ENCODE measurements at regions not wholly inside any gene's neighbourhood (a gene's known extent, or its start where the extent isn't known, plus 50 kb on each side); places are given as distances from the start of the nearest gene placed in this dataset.
"Not testable (repeated sequence)": the region's sequence is repeated elsewhere in the genome, so short reads cannot be mapped to it uniquely, and the experiment has no call there.

DNA sequence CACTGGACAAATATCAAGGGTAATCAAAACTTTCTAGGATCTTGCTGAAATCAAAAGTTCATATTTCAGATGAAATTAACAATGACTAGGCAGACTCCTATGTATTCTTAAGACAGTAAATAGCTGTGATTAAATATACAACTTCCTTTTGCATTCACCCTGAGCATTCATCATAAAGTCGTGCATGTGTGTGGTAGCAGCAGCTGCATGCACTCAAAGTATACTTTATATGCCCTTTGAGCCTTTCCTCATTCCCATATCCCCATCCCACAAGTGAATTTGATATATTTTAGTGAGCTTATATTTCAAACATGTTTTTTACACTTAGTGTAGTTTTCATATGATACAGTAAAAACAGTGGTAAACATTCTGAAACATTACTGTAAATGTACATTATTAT is 959.0 kb downstream of the C4orf33 start:
- no peak for DNase-seq (ENCODE audit: insufficient read length, low spot score)
- no peak for TF ChIP-seq PAX5 (IDR thresholded peaks at IDR 0.05; ENCODE audit: insufficient read depth, low read length, severe bottlenecking)
- no peak for TF ChIP-seq TAF1 (IDR thresholded peaks at IDR 0.05; ENCODE audit: low read depth, low read length)
- no peak for TF ChIP-seq POLR2AphosphoS5 (IDR thresholded peaks at IDR 0.05; ENCODE audit: low read depth, low read length)
- no peak for TF ChIP-seq SPI1 (IDR thresholded peaks at IDR 0.05; ENCODE audit: low read depth, low read length)
- TF ChIP-seq POLR2A (IDR thresholded peaks at IDR 0.05; ENCODE audit: low read depth, low read length), result no peak
- TF ChIP-seq POU2F2 (IDR thresholded peaks at IDR 0.05; ENCODE audit: low read depth, low read length), result no peak
- no peak for FAIRE-seq

- DNase-seq (ENCODE audit: insufficient read length, low spot score) (no peak), FAIRE-seq (no peak)
- TF ChIP-seq POU2F2 (IDR thresholded peaks at IDR 0.05; ENCODE audit: low read depth, low read length) (no peak), POLR2A (IDR thresholded peaks at IDR 0.05; ENCODE audit: low read depth, low read length) (no peak), TAF1 (IDR thresholded peaks at IDR 0.05; ENCODE audit: low read depth, low read length) (no peak)
Measured at GRCh38 chr4:130056286-130056685, 960.3 kb downstream of the C4orf33 start.

DNA sequence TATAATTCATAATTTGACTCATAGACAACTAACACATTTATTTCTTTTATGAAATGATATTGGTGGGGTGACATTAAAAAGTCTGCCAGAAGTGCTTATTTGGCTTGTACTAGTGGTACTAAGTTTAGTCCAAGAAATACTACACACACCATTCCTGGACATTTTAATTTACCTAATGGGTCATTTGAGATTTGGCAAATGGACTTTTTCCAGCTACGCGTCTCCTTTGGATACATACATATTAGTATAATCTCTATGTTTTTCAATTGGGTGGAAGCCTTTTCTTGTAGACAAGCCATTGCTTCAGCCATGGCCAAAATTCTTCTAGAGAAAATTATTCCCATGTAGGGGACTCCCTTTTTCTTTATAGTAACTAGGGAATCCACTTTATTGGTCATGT is 968.5 kb downstream of the C4orf33 start:
- no peak for FAIRE-seq
- DNase-seq (ENCODE audit: insufficient read length, low spot score), result no peak
- TF ChIP-seq SPI1 (IDR thresholded peaks at IDR 0.05; ENCODE audit: low read depth, low read length), result no peak
- no peak for TF ChIP-seq POLR2AphosphoS5 (IDR thresholded peaks at IDR 0.05; ENCODE audit: low read depth, low read length)
- TF ChIP-seq TAF1 (IDR thresholded peaks at IDR 0.05; ENCODE audit: low read depth, low read length), result no peak
- no peak for TF ChIP-seq POU2F2 (IDR thresholded peaks at IDR 0.05; ENCODE audit: low read depth, low read length)
- TF ChIP-seq PAX5 (IDR thresholded peaks at IDR 0.05; ENCODE audit: insufficient read depth, low read length, severe bottlenecking), result no peak

DNA sequence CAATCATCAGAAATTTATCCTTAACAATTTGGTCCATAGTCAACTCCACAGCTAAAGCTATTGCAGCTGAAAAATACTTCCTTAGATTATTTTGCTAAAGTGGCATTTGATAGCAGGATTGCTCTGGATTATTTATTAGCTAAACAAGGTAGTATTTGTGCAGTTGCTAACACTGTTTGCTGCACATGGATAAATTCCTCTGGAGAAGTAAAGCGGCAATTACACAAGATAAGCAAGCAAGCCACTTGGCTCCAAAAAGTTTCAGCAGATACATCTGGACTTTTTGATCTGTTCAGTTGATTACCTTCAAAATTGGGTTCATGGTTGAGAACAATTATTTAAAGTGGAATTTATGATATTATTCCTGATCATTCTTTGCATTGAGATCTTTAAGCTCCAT is 971.5 kb downstream of the C4orf33 start:
- TF ChIP-seq PAX5 (IDR thresholded peaks at IDR 0.05; ENCODE audit: insufficient read depth, low read length, severe bottlenecking) (no peak), POLR2A (IDR thresholded peaks at IDR 0.05; ENCODE audit: low read depth, low read length) (no peak), TAF1 (IDR thresholded peaks at IDR 0.05; ENCODE audit: low read depth, low read length) (no peak), SPI1 (IDR thresholded peaks at IDR 0.05; ENCODE audit: low read depth, low read length) (no peak), POU2F2 (IDR thresholded peaks at IDR 0.05; ENCODE audit: low read depth, low read length) (no peak), POLR2AphosphoS5 (IDR thresholded peaks at IDR 0.05; ENCODE audit: low read depth, low read length) (no peak)
- FAIRE-seq (no peak), DNase-seq (ENCODE audit: insufficient read length, low spot score) (no peak)

GRCh38 chr4:130068072-130068471 is 972.1 kb downstream of the C4orf33 start:
- DNase-seq (ENCODE audit: insufficient read length, low spot score) (no peak), FAIRE-seq (no peak)
- no peak for TF ChIP-seq SPI1 (IDR thresholded peaks at IDR 0.05; ENCODE audit: low read depth, low read length)
- no peak for TF ChIP-seq POLR2AphosphoS5 (IDR thresholded peaks at IDR 0.05; ENCODE audit: low read depth, low read length)
- TF ChIP-seq POU2F2 (IDR thresholded peaks at IDR 0.05; ENCODE audit: low read depth, low read length), result no peak
- TF ChIP-seq POLR2A (IDR thresholded peaks at IDR 0.05; ENCODE audit: low read depth, low read length), result no peak
- TF ChIP-seq PAX5 (IDR thresholded peaks at IDR 0.05; ENCODE audit: insufficient read depth, low read length, severe bottlenecking), result no peak
- TF ChIP-seq TAF1 (IDR thresholded peaks at IDR 0.05; ENCODE audit: low read depth, low read length), result no peak

DNA sequence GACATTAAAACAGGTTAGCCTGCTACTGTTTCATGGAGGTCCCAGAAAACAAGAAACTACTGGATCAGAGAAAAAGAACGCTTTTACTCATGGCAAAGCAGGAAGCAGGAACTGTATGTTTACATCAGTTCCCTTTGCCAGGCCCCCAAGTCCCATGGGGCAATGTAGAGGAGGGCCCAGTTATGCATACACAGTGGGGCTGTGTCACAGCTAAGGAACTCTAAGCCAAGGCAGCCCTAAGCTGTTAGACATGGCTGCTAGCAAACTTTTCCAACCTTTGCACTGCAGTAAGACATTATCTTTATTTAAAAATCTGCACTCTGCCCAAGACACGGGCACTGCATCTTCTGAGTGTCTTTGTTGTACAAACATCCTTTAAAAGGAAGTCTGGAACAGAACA is 975.8 kb downstream of the C4orf33 start:
- no peak for DNase-seq (ENCODE audit: insufficient read length, low spot score)
- no peak for FAIRE-seq
- TF ChIP-seq POLR2AphosphoS5 (IDR thresholded peaks at IDR 0.05; ENCODE audit: low read depth, low read length), result no peak
- no peak for TF ChIP-seq POLR2A (IDR thresholded peaks at IDR 0.05; ENCODE audit: low read depth, low read length)
- no peak for TF ChIP-seq PAX5 (IDR thresholded peaks at IDR 0.05; ENCODE audit: insufficient read depth, low read length, severe bottlenecking)
- TF ChIP-seq SPI1 (IDR thresholded peaks at IDR 0.05; ENCODE audit: low read depth, low read length), result no peak
- no peak for TF ChIP-seq POU2F2 (IDR thresholded peaks at IDR 0.05; ENCODE audit: low read depth, low read length)
- TF ChIP-seq TAF1 (IDR thresholded peaks at IDR 0.05; ENCODE audit: low read depth, low read length), result no peak

GRCh38 chr4:130073145-130073790 is 977.3 kb downstream of the C4orf33 start:
- TF ChIP-seq TAF1 (IDR thresholded peaks at IDR 0.05; ENCODE audit: low read depth, low read length) (no peak), POLR2AphosphoS5 (IDR thresholded peaks at IDR 0.05; ENCODE audit: low read depth, low read length) (no peak), POLR2A (IDR thresholded peaks at IDR 0.05; ENCODE audit: low read depth, low read length) (no peak), PAX5 (IDR thresholded peaks at IDR 0.05; ENCODE audit: insufficient read depth, low read length, severe bottlenecking) (no peak), POU2F2 (IDR thresholded peaks at IDR 0.05; ENCODE audit: low read depth, low read length) (no peak), SPI1 (IDR thresholded peaks at IDR 0.05; ENCODE audit: low read depth, low read length) (no peak)
- DNase-seq (ENCODE audit: insufficient read length, low spot score) (no peak), FAIRE-seq (no peak)

DNA sequence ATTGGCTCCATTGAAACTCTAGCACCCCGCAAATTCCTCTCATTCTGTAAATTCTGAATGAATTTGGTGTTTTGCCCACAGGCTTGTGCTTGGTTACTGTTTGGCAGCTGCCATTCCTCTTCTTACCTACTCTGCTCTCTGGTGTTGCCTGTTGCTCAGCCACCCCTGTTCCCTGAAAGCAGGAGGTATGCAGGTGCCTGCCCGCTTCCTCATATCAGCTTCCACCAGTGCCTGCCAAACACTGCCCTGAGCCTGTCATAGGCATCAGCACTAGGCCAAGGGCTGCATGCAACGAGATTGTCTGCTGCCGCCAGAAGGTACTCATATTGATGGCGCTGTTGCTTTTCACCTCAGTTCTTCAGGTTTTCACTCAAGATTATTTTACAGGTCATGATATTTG is 978.1 kb downstream of the C4orf33 start:
- TF ChIP-seq PAX5 (IDR thresholded peaks at IDR 0.05; ENCODE audit: insufficient read depth, low read length, severe bottlenecking) (no peak), POU2F2 (IDR thresholded peaks at IDR 0.05; ENCODE audit: low read depth, low read length) (no peak)
- DNase-seq (ENCODE audit: insufficient read length, low spot score), result no peak
- no peak for FAIRE-seq

- TF ChIP-seq POLR2AphosphoS5 (IDR thresholded peaks at IDR 0.05; ENCODE audit: low read depth, low read length), result no peak
- TF ChIP-seq SPI1 (IDR thresholded peaks at IDR 0.05; ENCODE audit: low read depth, low read length), result no peak
- no peak for TF ChIP-seq PAX5 (IDR thresholded peaks at IDR 0.05; ENCODE audit: insufficient read depth, low read length, severe bottlenecking)
- TF ChIP-seq TAF1 (IDR thresholded peaks at IDR 0.05; ENCODE audit: low read depth, low read length), result no peak
- TF ChIP-seq POU2F2 (IDR thresholded peaks at IDR 0.05; ENCODE audit: low read depth, low read length), result no peak
- TF ChIP-seq POLR2A (IDR thresholded peaks at IDR 0.05; ENCODE audit: low read depth, low read length), result no peak
- DNase-seq (ENCODE audit: insufficient read length, low spot score) (no peak), FAIRE-seq (no peak)
Measured at GRCh38 chr4:130077275-130077674, 981.3 kb downstream of the C4orf33 start.

GRCh38 chr4:130079027-130079426 is 983.1 kb downstream of the C4orf33 start:
- not testable (repeated sequence) for FAIRE-seq; DNase-seq (ENCODE audit: insufficient read length, low spot score)

Measured in GM12891 (cell line).